ENCODE measurements at regions not wholly inside any gene's neighbourhood (a gene's known extent, or its start where the extent isn't known, plus 50 kb on each side); places are given as distances from the start of the nearest gene placed in this dataset.

DNA sequence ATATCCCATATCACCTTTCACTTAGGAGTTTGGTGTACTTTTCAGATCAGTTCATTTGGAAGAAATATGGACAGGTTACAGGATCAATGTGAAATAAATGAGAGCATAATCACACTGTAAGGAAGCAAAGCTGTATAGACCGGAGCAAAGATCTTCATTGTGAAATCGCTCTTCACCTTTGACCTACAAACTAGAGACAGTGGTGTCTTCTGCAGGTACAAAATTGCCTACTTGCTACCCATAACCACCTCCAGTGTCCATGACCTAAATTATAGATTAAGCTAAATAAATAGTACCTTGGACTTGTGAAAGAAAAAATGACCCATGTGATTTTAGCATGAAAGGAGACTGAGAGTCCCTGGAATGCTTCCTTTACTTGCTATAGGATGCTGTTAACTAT lies 379.5 kb upstream of the SUCLG2 start:
- DNase-seq = no peak

DNA sequence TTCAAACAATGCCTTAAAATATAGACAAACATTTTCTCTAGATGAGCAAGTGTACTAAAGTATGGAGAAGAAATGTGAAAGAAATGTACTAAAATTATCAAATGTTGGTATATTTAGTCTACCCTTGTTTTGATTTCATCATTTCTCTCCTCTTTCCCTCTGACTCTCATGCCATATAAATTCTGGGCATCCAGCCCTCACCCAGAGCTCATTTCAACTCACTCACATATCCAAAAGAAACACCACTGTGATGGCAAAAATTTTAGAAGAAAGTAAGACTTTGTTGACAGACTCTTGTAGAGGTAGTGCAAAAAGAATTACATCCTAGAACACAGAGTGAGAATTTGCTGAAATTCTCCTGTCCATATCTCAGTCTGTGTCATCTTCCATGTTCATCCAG lies 377.8 kb upstream of the SUCLG2 start:
- DNase-seq = no peak

DNA sequence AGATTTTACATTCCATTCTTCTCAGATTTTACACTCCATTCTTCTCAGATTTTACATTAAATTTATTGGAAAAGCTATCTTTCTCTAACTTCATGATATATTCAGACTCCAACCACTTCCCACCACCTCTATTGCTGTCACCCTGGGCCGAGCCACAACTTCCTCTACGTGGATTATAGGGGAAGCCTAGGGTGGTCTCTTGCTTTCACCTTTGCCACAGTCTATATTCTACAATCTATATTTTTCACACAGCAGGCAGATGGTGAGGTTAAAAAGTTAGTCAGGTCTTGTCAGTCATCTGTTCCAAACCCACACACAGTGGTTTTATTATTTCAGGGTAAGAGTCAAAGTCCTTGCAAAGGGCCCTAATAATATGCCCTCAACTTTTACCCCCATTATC lies 370.8 kb upstream of the SUCLG2 start:
- DNase-seq = no peak

DNA sequence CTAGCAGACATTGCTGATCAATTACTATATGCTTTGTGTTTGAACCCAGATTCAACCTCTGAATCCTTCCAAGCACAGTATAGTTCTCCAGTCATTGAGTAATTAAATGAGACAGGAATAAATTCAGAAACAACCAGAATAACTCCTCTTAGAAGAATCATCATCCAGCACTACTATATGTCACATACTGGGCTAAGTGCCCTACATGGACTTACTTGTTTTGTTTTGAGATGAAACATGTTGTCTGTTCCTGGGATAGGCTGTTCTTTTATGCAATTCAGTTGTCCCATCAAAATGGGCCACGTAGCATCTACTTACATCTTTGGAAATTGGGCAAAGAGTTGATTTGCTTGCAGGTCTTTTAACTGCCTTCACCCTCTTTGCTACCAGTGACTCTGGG lies 365.5 kb upstream of the SUCLG2 start:
- no peak for DNase-seq

DNA sequence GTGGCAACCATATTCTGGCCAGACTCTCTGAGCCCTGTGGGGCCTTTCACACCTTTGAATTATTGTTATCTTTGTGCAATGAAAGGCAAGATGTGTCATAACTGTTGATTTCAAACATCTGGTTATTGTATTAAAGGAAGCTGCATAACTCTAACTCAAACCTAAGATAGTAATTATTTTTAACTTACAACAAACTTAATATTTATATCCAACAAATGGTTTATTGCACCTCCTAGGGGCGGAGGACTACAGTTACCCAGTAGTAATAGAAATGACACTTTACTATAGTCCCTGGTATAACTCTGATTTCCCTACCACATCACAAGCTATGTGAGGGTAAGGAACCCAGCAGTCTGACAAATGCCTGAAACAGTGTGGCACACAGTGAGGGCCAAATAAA lies 363.9 kb upstream of the SUCLG2 start:
- no peak for DNase-seq

DNA sequence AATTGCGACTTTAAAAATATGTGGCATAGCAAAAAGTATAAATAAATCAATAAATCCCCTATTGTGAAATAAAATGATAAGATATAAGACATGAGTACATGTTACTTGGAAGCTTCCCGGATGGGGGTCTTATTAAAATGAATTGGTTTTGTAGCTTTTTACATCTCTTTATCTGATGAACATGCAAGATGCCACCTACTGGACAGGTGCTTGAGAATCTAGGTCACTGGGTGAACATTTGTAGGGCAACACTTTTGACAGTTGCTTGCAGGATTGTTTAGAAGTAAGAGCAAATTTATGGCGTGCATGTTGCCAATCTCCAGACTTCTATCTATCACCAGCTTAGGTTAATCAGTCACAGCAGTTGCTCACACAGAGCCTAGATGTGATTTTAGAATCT lies 362.7 kb upstream of the SUCLG2 start:
- no peak for DNase-seq

DNA sequence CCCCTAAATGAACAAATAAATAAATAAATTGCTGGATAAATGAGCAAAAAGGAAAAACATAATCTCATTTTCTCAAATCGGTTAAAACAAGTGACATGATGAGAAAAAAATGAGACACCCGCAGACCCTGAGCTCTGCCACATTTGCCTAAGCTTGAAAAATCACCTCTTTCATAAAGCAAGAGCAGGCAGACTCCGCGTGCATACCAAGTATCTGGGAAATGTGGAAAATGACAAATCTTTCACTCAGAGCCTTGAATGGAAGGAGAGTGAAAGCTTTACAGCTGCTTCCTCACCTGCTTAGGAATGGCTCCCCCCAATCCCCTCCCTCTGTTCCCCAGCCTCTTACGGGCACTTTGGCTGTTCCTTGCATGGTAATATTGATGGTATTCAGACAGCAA lies 355.5 kb upstream of the SUCLG2 start:
- DNase-seq = no peak

DNA sequence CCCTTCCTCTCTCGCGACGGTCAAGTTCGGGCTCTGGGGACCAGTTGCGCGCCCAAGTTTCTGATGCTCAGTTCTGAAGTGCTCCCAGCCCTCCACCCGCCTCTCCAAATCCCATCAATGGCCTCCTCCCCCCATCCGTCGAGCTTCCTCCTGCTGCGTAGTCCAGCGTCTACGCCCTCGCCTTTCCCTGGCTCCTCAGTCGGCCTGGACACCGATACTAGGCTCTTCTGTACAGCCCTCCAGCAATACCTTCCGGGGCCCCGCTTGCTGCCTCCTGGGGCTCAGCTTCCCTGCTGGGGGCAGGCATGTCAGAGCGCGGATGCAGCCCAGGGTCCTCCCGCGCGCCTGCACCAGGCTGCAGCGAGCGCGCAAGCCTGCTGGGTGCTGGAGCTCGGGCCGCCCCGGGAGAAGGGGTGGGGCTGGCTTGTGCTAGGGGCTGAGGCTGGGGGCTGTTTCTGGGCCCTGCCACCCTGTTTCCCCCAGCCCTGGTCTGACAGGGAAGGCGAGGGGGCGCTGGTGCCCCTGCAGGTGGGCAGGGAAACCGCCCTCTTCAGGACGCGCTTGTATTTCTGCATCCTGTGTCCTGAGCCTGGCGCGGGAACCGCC lies 353.3 kb upstream of the SUCLG2 start:
- no peak for DNase-seq

DNA sequence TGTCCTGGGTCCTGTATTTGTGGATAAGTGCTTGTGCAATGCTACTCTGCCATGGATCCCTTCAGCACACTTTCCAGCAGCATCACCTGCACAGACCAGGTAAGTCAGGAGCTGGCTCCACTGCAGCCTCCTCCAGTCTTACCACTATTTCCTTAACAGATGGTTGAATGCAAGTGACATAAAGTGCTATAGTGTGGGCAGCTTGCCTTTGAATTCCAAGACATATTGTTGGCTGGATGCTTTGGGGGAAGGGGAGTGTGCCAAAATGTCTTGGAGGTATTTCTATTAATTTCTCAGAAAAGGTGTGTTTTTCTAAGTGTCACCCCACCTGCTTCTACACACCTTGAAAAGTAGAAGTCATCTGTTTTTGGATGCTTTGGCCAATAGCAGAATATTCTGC lies 352.2 kb upstream of the SUCLG2 start:
- no peak for DNase-seq

DNA sequence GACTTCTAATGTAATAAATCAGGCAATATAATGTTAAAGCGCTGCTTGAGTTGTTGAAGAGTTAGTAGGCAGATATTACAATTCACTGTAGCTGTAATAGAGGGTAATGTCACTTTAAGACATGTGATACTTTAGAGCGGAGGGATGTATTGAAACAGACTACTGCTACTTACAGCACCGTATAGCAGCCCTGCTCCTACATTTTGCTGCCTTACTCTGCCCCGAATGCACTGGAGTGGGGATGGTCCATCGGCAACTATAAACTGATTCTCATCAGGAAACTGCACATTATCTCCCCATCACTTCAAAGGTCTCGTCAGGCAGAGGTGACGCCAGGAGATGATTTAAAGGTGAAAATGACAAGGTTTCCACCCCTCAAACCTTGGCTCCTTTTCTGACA lies 349.7 kb upstream of the SUCLG2 start:
- no peak for DNase-seq

DNA sequence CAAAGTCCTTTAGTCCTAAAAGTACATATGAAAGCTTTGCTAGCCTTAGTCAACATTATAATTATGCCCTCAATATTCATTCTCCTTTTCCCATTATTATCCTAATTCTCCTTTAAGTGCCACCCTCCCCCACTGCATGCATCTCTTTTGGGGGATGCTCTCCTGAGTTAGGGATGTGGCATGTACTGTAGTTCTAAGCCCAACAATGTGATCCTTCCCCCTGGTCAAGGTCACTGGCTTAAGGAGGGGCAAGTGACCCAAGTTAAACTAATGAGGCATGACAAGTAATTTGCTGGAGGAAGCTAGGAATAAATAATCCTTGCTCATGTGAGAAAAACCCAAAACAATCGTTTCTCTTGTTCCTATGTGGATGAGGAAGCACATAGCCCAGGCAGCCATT lies 343.9 kb upstream of the SUCLG2 start:
- no peak for DNase-seq

DNA sequence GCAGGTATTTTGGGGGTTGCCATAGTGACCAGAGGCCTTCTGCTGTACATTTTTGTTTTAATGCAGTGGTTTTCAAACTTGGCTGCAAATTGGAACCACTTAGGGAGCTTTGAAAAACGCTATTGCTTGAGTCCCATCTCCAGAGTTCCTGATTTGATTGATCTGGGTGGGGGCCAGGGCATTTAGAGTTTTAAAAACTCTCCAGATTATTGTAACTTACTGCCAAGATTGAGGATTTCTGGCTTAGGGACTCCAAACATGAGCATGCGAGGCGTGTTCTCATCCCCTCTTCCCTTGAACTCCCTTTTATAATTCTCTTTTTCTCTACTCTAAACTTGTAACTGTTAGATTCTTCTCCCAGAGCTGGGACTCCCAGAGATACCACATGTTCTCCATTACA lies 340.8 kb upstream of the SUCLG2 start:
- DNase-seq = no peak

DNA sequence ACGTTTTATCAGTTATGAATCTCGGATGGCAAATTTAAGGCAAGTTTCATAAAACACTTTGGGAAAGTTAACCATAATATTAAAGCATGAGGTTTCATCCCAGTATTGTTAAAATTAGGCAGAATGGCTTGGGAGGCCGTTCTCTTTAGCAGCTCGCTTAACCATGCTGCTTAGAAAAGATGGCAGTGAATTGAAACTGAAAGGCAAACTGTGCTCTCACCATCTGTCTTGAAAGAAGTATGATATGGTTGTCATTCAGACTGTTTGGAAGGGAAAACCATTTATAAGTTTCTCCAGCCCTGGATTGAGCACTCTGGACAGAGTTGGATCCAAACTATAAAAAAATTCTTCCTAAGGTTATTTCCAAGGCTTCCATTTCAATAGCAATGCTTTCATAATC lies 332.3 kb upstream of the SUCLG2 start:
- no peak for DNase-seq

DNA sequence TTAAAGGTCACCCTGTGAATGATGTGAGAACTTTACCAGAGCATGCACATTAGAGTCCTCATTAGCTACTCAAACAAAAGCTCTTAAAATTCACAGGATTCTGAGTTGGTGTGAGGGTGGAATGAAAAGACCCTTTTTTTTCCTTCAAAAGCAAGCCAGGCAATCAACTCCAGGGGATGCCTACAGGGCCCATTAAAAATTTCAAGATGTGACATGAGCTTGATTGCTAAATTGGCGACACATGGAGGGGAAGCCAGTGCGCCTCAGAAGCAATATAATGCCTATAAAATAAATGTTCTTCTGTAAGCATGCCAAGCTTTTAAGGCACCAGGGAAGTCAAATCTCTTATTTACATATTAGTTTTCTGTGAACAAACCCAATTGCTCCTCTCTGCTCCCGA lies 328.8 kb upstream of the SUCLG2 start:
- no peak for DNase-seq

DNA sequence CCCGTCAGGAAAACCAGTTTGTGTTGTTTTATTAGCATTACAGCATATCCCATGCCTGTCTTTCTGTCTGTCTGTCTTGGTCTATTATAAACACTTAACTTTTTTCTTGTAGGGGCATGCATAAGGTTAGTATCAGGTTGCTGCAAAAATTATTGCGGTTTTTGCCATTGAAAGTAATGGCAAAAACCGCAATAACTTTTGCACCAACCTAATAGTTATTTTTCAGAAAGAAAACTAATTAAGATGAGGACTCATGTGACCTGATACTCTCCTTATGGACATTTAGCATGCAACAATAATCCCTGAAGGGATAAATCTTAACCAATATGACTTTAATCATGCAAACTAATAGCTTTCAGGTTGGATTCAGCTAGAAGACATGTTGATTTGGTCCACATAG lies 326.7 kb upstream of the SUCLG2 start:
- no peak for DNase-seq

DNA sequence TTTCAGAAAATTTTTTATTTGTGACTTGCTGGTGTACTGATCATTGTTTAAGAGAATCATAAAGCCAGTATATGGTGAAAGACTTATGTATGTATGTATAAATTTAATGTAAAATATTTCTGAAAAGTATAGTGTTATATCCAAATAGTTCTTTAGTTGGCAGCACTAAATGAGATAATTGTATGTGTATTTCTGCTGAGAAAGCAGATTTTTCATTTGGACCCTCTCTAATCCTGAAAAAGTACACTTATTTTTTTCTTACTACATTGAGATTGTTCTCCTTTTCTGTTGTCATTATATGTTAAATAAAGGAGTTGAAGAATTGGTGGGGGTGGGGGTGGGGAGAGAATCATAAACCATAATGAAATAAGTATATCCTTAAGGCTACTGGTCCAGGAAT lies 324.9 kb upstream of the SUCLG2 start:
- no peak for DNase-seq

DNA sequence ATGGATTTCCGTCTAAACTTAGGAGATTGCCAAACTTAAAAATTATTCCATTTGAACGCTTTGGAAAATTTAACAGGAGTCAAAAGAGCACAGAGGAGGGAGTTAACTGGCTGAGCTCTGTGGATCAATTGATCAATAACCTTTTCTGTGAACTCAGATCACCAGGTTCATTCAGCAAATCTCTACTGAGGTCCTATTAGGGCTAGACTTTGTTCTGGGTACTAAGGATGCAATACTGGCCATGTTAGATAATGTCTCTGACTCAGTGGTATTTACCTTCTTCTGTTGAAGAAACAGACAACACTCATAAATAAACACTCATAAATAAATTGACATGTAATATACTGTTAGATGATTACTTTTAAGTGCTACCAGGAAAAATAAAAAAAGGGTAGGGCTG lies 323.4 kb upstream of the SUCLG2 start:
- DNase-seq = no peak

DNA sequence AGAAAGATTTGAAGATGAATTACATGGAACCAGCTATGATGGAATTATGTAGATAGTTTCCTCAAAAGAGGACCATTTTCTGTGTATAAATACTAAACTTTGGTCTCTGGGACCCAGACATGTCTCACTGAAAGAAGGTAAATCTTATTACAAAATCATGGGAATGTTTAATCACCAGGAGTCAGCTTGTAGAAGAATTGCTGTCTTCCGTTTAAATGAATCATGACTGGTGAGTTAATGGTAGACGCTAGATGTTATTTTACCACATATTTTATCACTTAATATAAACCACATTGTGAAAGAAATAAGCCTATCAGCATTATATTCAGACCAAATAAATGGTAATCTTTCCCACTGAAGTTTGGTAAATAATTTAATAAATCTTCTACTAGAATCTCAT lies 322.3 kb upstream of the SUCLG2 start:
- DNase-seq = no peak

DNA sequence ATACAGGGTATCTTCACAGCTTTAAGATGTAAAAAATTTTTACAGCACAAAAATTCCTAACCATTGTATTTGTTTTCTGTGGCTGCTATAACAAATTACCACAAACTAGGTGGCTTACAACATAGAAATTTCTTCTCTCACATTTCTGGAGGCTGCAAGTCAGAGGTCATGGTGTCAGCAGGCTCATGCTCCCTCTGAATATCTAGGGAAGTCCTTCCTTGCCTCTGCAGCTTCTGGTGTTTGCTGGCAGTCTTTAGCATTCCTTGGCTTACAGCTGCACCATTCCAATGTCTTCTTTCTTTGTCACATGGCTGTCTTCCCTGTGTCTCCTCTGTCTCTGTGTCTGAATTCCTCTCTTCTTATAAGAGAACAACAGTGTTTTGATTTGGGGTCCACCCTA lies 310.2 kb upstream of the SUCLG2 start:
- no peak for DNase-seq

DNA sequence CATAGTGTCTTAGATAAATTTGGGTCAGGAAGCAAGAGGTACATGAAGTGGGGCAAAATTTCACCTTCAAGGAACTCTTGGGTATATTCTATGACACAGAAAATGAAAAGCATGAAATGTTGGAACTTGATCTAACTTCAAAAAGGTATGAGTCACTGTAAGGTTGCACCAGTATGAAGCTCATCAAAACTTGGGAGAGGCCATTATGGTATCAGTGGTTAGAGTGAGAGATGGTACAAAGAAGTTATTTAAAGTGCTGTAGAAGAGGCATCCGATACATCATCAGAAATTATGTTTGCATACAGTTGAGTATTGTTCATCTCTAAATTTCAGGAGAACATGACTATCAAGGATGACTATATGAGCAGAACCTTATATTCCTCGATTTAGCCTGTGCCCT lies 302.9 kb upstream of the SUCLG2 start:
- DNase-seq = no peak

DNA sequence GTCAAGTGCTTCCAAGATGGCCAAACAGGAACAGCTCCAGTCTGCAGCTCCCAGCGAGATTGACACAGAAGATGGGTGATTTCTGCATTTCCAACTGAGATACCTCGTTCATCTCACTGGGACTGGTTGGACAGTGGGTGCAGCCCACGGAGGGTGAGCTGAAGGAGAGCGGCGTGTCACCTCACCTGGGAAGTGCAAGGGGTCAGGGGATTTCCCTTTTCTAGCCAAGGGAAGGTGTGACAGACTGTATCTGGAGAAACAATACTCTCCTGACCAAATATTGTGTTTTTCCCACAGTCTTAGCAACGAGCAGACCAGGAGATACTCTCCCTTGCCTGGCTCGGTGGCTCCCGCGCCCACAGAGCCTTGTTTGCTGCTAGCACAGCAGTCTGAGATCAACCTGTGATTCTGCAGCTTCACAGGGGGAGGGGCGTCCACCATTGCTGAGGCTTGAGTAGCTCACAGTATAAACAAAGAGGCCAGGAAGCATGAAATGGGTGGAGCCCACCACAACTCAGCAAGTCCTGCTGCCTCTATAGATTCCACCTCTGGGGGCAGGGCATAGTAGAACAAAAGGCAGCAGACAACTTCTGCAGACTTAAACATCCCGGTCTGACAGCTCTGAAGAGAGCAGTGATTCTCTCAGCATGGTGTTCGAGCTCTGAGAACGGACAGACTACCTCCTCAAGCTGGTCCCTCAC lies 293.5 kb upstream of the SUCLG2 start:
- no peak for DNase-seq

DNA sequence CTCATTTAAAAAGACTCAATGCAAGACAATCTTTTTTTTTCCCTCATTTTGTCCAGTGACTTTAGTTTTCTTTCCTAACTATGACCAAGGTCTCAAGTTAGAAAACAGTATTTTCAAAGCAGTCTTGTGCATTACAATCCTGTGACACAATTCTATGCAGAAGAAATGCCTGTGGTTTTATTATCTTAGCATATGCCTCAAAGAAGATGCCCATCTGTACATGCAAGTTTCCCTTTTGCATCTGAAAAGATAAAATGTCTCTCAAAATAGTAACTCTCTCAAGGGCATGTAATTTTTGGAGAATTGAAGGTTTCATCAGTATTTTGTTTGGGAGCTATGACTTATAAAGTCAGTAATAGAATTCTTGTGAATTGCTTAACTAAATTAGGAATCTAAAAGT lies 292.0 kb upstream of the SUCLG2 start:
- DNase-seq = no peak

DNA sequence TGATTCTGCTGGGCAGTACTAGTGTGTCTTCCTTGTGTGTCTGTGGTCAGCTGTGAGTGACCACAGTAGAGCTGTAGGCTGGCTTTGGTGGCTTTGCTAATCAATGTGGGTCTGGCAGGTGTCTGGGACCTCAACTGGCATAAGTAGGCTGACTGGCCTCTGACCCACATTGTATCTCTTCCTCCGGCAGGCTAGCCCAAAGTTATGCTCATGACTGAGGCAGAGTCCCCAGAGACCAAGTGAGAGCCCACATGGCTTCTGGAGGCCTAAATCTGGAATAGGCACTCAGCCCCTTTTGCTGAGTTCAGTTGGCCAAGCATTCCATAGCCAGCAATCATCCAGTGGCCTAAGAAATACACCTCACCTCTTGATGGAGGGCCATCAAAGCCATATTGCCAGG lies 289.1 kb upstream of the SUCLG2 start:
- no peak for DNase-seq

DNA sequence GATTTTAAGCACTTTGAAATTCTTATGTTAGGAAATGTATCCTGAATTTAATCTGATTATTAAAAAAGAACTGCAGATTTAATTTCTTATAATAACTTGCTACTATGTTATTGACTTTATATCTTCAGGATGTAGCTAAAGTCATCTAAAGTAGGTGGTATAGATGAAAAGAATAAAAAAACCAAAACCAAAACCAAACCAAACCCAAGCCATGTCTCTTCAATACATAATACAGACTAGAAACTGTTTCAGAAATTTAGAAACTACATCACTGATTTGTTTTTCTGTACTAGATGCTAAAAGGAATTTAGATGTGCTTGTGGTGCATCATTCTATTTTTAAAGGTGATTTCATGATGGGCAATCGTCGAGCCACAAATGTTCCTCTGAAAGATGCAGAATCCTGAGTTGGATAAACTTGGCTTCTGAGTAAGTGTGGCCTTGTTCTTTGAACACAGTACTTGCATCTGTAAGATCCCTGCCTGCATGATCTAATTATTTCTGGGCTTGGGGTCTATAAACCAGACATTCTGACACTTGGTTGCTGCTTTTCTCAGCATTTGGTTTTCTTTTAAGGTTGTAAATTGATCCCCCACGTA lies 287.1 kb upstream of the SUCLG2 start:
- DNase-seq = no peak

Measured in NCI-H1092 (cell line).